Astrocyte (in vitro differentiated cells and primary cell): ENCODE measurements at regions not wholly inside any gene's neighbourhood (a gene's known extent, or its start where the extent isn't known, plus 50 kb on each side); places are given as distances from the start of the nearest gene placed in this dataset.

Experiments used
- CTCF ChIP-seq: IDR thresholded peaks from 2 replicates; pipeline ENCODE4 v1.5.1; 2011; ENCODE audit warnings: low read depth, mild to moderate bottlenecking, inconsistent platforms, low read length, moderate library complexity; ENCODE audit not compliant: insufficient read depth
- EZH2 ChIP-seq: IDR thresholded peaks from 2 replicates; pipeline ENCODE4 v1.6.1; 2012; ENCODE audit warnings: mild to moderate bottlenecking, low read length, inconsistent platforms; ENCODE audit not compliant: insufficient read depth

GRCh38 chr4:189215574-189215973 lies 725.1 kb upstream of the FRG1 start:
- TF ChIP-seq CTCF = no peak
- no peak for TF ChIP-seq EZH2
